GM12875 (cell line): ENCODE measurements at regions not wholly inside any gene's neighbourhood (a gene's known extent, or its start where the extent isn't known, plus 50 kb on each side); places are given as distances from the start of the nearest gene placed in this dataset.

ENCODE experiments used
- H3K4me3 ChIP-seq: one replicate; pipeline ENCODE4 v1.5.1; 2011; ENCODE audit warnings: low read depth, low read length, control low read depth
- CTCF ChIP-seq: IDR thresholded peaks from 2 replicates; pipeline ENCODE4 v1.5.1; 2011; ENCODE audit warnings: low read depth, mild to moderate bottlenecking, control low read depth, inconsistent platforms, low read length, moderate library complexity, borderline replicate concordance; ENCODE audit not compliant: insufficient read depth

- TF ChIP-seq CTCF, result no peak
- no peak overlapping the region for H3K4me3 ChIP-seq
Measured at GRCh38 chr18:71012789-71013188, 723.9 kb downstream of the SOCS6 start.

- TF ChIP-seq CTCF, result no peak
Measured at GRCh38 chr18:71011389-71011788, 722.5 kb downstream of the SOCS6 start.

GRCh38 chr18:71008257-71008656 is 719.4 kb downstream of the SOCS6 start:
- no peak overlapping the region for H3K4me3 ChIP-seq
- TF ChIP-seq CTCF, result no peak

More at GRCh38 chr18:71011389-71011788, 722.5 kb downstream of the SOCS6 start:
- H3K4me3 ChIP-seq, result no peak overlapping the region

GRCh38 chr18:71001597-71001996 is 712.8 kb downstream of the SOCS6 start:
- no peak for TF ChIP-seq CTCF

GRCh38 chr18:70998490-70998889 is 709.6 kb downstream of the SOCS6 start:
- H3K4me3 ChIP-seq, result no peak overlapping the region
- TF ChIP-seq CTCF, result 0 out of 2 replicates have a peak, but pooled peaks have one; percentile 9

More at GRCh38 chr18:71001597-71001996, 712.8 kb downstream of the SOCS6 start:
- H3K4me3 ChIP-seq, result no peak overlapping the region

- no peak overlapping the region for H3K4me3 ChIP-seq
- TF ChIP-seq CTCF, result no peak
Measured at GRCh38 chr18:70994116-70994515, 705.3 kb downstream of the SOCS6 start.

- no peak overlapping the region for H3K4me3 ChIP-seq
- no peak for TF ChIP-seq CTCF
Measured at GRCh38 chr18:70991577-70991976, 702.7 kb downstream of the SOCS6 start.
